SK-N-SH treated with all-trans-retinoic acid at 6 μM for 48 hours (cell line): ENCODE measurements at regions not wholly inside any gene's neighbourhood (a gene's known extent, or its start where the extent isn't known, plus 50 kb on each side); places are given as distances from the start of the nearest gene placed in this dataset.

Source experiments
- ARNTL ChIP-seq: fragments of 450-650 bp; formaldehyde crosslinking; IDR thresholded peaks from 2 replicates; pipeline ENCODE4 v1.5.0; 2020; ENCODE audit warnings: low read depth, mild to moderate bottlenecking, moderate library complexity, borderline replicate concordance
- OSR1 ChIP-seq: fragments of 250-450 bp; sonication (Bioruptor Pico); IDR thresholded peaks from 2 replicates; pipeline ENCODE4 v1.8.0; 2022; ENCODE audit warnings: moderate library complexity, mild to moderate bottlenecking, inconsistent platforms
- ZNF565 ChIP-seq: fragments of 450-650 bp; formaldehyde crosslinking; conservative IDR thresholded peaks from 2 replicates; pipeline ENCODE4 v1.5.0; 2020; ENCODE audit warnings: low read depth, mild to moderate bottlenecking, moderate library complexity
- TF ChIP-seq, protein P1 (sequence below): fragments of 250-450 bp; sonication (Bioruptor Pico); IDR thresholded peaks from 2 replicates; pipeline ENCODE4 v1.8.0; 2020; ENCODE audit warnings: mild to moderate bottlenecking, moderate library complexity, borderline replicate concordance

DNA sequence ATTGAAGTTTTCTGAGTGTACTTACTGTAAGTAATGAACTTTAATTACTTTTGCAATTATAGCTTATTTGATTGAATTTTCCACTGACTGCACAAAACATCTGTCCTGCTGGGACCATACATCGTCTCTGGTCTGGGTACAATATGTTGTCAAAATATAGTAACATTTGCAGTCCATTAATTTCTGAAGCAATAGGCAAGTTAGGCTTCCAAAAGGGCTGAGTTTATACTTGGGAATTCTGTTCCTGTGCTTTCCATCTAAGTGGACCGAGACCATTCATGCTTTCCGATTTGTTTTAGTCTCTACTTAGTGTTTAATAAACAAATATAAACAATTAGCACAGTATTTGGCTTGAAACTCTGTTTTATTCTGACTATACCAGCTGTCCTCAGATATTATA is 139.3 kb downstream of the RFPL4B start:
- TF ChIP-seq ARNTL (no peak), OSR1 (CRISPR knock-in tag) (no peak), ZNF565 (CRISPR knock-in tag) (no peak)
- TF ChIP-seq, protein P1, sequence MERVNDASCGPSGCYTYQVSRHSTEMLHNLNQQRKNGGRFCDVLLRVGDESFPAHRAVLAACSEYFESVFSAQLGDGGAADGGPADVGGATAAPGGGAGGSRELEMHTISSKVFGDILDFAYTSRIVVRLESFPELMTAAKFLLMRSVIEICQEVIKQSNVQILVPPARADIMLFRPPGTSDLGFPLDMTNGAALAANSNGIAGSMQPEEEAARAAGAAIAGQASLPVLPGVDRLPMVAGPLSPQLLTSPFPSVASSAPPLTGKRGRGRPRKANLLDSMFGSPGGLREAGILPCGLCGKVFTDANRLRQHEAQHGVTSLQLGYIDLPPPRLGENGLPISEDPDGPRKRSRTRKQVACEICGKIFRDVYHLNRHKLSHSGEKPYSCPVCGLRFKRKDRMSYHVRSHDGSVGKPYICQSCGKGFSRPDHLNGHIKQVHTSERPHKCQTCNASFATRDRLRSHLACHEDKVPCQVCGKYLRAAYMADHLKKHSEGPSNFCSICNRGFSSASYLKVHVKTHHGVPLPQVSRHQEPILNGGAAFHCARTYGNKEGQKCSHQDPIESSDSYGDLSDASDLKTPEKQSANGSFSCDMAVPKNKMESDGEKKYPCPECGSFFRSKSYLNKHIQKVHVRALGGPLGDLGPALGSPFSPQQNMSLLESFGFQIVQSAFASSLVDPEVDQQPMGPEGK (CRISPR knock-in tag), result no peak
